NCI-H460 (cell line): ENCODE measurements at regions not wholly inside any gene's neighbourhood (a gene's known extent, or its start where the extent isn't known, plus 50 kb on each side); places are given as distances from the start of the nearest gene placed in this dataset.
"Not testable (repeated sequence)": the region's sequence is repeated elsewhere in the genome, so short reads cannot be mapped to it uniquely, and the experiment has no call there.

ENCODE experiments used
- DNase-seq: peaks from one replicate; pipeline ENCODE4 v3.0.0-alpha.2; 2016; ENCODE audit warnings: low read depth; ENCODE audit errors: extremely low read depth
- small RNA-seq, 2 experiments: library from RNA; depleted of rRNA; stranded (forward); fragments of <200 nt; gene quantifications; one replicate each; pipeline ENCODE3, GENCODE V24; 2014

DNA sequence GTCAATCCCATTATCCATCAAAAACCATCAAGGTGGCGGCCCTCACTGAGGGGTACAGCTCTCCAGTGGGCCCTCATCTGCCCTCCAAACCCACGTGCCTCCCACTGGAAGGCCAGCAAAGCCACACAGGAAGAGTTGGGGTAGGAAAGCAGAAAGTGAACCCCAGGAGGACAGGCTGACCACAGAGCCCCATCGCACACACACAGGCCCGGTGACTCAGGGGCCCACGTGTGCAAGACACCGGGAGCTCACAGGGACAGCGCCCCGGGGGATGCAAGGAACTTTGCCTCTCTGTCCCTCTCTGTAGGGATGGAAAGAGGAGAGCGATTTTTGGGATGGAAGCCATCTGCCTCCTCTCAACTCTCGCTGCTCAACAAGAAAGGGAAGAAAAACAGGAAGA lies 85.0 kb upstream of the FRG2C start:
- DNase-seq = not testable (repeated sequence)

DNA sequence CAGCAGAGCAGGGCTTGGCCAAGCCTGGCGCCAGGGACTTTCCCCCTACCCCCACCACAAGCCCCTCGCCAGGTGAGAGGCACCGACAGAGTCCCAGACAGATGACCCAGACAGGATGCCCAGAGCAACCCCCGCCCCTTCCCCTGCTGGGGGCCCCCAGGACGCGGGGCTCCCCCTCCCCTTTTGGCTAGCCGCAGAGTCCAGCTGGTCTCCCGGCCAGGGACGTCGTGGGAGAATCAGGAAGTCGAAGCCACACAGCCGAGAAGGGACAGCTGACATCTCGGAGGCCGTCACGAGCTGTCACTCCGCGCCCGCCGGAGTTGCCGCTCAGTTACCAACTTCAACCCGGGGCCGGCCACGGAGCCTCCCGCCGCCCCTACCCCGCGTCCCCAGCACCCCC lies 84.6 kb upstream of the FRG2C start:
- not testable (repeated sequence) for DNase-seq

DNA sequence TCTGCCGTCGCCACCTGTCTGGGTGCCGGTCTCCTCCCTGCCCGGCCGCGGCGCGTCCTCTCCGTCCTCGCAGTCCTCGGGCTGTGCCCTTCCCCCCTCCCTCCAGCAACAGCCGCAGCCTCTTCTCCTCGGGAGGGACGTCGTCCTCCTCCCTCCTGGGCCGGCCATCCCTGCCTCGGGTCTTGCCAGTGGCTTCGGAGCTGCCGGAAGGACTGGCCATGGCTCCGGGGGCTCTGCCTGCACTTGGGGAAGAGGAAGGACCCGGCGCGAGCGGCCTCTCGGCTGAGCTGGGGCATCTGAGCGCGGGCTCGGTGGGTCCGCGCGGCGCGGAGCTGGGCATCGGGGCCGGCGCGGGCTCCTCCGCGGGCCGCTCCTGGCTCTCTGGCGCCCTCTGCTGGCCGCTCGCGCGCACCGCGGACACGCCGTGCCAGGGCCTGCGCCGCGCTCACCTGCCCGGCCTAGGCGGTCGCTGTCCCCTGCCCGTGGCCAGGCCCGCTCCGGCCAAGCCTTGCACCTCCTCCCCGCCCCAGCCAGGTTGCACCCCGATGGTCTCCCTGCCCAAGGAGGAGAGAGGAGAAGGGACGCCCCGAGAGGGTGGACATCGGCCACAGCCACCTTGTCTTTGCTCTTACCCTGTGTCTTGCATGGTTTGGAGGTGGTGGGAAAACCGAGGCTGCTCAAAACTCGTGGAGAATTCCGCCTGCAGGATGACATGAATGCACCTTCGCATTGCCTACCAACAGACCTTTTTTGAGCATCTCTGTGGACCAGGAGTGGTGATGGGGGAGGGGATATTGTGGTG lies 83.9 kb upstream of the FRG2C start:
- DNase-seq = not testable (repeated sequence)

DNA sequence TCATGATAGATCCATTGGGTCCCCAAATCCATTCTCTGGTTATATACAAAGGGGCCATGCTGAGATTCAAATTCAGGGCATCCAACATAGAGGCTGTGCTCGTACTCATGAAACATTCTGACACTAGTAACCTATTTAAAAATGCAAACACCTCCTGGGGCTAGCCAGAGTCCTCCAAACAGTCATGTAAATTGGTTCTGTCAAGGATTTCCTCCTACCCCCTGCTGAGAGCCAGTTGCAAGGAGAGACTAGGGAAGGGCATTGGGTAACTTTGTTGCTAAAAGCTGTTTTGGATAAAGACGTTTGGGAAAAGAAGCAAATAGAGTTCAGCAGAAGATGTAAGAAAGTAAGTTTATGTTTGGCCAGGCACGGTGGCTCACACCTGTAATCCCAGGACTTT lies 81.6 kb upstream of the FRG2C start:
- DNase-seq = not testable (repeated sequence)

DNA sequence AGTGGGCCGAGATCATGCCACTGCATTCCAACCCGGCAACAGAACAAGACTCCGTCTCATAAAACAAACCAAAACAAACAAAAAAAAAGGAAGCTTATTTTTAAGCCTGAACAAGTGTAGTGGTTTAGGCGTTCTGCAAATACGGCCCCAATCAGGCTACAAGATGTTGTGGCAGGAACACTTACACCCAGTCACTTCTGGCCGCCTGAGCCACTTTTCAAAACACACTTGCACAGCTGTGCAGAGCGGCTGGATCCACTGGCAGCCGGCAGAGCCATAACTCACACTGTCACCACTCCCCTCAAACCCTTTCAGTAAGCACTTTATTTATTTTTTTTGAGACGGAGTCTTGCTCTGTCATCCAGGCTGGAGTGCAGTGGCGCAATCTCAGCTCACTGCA lies 81.0 kb upstream of the FRG2C start:
- not testable (repeated sequence) for DNase-seq

DNA sequence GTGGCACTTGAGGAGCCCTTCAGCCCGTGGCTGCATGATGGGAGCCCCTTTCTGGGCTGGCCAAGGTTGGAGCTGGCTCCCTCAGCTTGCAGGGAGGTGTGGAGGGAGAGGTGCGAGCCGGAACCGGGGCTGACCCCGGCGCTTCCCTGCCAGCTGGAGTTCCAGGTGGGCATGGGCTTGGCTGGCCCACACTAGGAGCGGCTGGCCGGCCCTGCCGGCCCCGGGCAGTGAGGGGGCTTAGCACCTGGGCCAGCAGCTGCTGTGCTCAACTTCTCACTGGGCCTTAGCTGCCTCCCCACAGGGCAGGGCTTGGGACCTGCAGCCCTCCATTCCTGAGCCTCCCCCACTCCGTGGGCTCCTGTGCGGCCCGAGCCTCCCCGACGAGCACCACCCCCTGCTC lies 76.4 kb upstream of the FRG2C start:
- DNase-seq = not testable (repeated sequence)

DNA sequence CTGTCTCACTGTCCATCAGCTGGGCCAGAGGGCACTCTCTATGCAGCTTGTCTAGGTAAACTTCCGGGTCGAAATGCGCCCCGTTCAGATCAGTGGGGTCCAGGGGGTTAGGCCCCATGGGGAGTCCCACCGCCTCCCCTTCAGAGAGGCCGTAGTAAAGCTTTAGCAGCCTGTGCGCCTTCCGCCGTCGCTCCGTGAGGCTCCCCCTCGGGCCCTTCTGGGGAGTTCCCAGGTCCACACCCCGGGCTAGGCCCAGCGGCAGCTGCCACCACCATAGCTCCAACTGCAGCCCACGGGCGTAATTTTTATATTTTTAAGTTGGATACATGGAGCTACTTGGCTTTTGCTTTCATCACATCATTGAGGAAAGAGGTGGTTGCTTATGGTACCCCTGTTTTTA lies 73.7 kb upstream of the FRG2C start:
- not testable (repeated sequence) for DNase-seq

DNA sequence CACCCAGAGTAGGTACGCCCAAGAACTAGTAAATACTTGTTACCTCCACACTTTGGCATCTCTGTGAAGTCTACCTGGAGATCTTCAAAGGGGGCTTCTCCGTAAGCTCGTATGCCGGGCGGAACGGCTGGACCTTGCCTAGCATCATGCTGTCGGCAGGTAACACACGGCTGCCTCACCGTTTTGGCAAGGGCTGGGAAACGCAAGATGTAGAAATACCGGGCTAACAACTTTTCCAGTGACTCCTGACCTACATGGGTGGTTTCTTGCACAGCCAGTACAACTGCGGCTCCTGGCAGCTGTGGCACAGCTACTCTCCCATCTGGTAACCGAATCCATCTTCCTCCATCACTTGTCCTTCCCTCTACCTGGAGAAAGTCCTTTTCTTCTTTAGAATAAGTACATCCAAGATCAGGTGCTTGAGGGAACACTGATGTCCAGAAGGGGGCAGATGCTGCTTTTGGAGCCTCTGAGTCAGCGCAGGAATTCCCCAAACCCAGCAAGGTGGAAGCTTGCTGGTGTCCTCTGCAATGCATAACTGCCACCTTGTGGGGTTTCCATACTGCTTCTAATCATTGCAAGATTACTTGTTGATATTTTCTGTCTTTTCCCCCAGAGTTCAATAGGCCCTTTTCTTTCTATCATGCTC lies 59.7 kb upstream of the FRG2C start:
- DNase-seq = not testable (repeated sequence)

DNA sequence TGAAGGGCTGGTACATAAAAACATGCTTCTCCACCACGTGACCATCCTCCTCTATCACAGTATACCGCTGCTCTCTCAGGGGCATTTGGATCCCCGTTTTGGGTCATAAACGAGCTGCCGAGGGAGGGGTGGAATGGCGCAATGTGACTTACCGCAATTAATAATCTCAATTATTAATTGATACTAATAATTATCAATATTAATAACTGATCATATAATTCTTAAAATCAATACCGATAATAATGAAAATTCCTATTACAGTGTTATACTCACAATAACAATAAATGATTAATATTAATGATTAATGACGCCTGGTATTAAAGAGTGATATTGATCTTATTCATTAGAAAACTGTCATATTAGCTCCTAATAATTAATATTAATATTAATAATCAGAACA lies 56.1 kb upstream of the FRG2C start:
- not testable (repeated sequence) for DNase-seq

DNA sequence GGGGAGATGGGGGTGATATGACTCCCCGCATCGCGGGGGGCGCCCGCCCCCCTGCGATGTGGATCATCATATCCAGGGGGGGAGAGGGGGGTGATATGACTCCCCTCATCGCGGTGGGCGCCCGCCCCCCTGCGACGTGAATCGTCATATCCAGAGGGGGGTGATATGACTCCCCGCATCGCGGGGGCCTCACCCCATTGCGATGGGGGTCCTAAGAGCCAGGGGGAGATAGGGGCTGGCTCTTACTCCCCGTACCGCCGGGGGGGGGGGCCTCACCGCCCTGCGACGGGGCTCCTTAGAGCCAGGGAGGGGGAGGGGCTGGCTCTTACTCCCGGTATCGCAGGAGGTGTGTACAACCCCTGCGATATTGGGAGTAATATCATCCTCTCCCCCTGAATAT lies 54.5 kb upstream of the FRG2C start:
- not testable (repeated sequence) for DNase-seq

DNA sequence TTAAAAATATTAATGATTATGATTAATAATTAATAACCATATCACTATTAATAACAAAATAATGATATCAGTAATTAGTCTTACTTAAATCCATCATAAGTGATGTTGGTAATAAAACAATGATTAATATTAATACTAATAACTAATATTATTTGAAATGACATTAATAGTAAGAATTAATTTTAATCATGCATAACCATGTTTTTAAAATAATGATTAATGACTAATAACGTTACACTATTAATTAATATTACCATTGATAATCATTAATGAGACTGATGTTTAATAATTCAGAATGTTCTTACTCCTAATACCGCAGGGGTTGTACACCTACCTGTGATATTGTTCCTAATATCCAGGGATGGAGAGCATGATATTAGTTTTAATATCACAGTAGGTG lies 53.4 kb upstream of the FRG2C start:
- DNase-seq = no peak

DNA sequence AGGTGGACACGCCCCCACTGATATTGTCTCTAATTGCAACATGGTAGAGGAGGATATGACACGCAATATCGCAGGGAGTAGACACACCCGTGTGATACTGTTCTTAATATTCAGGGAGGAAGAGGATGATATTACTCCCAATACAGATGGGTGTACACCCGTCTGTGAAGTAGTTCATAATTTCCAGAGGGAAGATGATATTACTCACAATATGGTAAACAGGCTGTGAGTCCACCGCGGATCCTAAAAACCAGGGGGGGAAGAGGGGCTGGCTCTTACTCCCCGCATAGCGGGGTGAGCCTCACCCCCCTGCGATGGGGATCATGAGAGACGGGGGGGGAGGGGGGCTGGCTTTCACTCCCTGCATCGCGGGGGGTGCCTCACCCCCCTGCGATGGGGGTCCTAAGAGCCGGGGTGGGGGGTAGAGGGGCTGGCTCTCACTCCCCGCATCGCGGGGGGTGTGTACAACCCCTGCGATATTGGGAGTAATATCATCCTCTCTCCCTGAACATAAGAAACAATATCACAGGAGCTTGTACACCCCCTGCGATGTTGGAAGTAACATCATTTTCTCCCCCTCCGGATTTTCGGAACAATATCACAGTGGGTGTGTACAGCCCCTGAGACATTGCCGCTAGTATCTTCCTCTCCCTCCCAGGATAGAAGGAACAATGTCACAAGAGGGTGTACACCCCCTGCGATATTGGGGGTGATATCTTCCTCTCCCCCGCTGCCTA lies 52.2 kb upstream of the FRG2C start:
- DNase-seq = not testable (repeated sequence)

Small RNAs in the stretch of these regions (small RNA-seq; reads per million reads assigned to genes)
- gene AC139453.1 (0 reads per million in 2 experiments), gene LSP1P2 (0 reads per million in 2 experiments), gene MIR4444-2 (0 reads per million in 2 experiments), gene RN7SL294P (0 to 0.06 reads per million in 2 experiments), gene SNRPCP10 (0 reads per million in 2 experiments)
